Mesenchymal stem cell (in vitro differentiated cells and primary cell): ENCODE measurements at regions not wholly inside any gene's neighbourhood (a gene's known extent, or its start where the extent isn't known, plus 50 kb on each side); places are given as distances from the start of the nearest gene placed in this dataset.

Experiments
- DNase-seq: peaks from one replicate; pipeline ENCODE4 v3.0.0-alpha.2; 2013
- H2AFZ ChIP-seq: one replicate; pipeline ENCODE4 v1.6.1; 2013; ENCODE audit warnings: low read depth, mild to moderate bottlenecking, control low read depth, inconsistent platforms, low read length, moderate library complexity
- H2AK5ac ChIP-seq: 2 replicates; pipeline ENCODE4 v1.6.1; 2013; ENCODE audit warnings: low read length, moderate library complexity, mild to moderate bottlenecking, inconsistent platforms; ENCODE audit not compliant: severe bottlenecking
- H2BK120ac ChIP-seq: one replicate; pipeline ENCODE4 v1.6.1; 2013; ENCODE audit warnings: low read depth, mild to moderate bottlenecking, inconsistent platforms, low read length, moderate library complexity
- H2BK12ac ChIP-seq, 2 experiments: one replicate each; pipeline ENCODE4 v1.6.1; 2013; ENCODE audit warnings: inconsistent platforms in 2 of 2, low read length in 2 of 2, mild to moderate bottlenecking in 2 of 2, moderate library complexity in 2 of 2, control low read depth in 1 of 2
- H2BK15ac ChIP-seq: one replicate; pipeline ENCODE4 v1.6.1; 2013; ENCODE audit warnings: mild to moderate bottlenecking, low read depth, inconsistent platforms; ENCODE audit not compliant: poor library complexity, severe bottlenecking
- H2BK5ac ChIP-seq: 2 replicates; pipeline ENCODE4 v1.6.1; 2013; ENCODE audit warnings: low read depth, mild to moderate bottlenecking, low read length, control low read depth, inconsistent platforms; ENCODE audit not compliant: poor library complexity, severe bottlenecking
- H3K14ac ChIP-seq, 2 experiments: one replicate each; pipeline ENCODE4 v1.6.1; 2013; ENCODE audit warnings: inconsistent platforms in 2 of 2, low read length in 2 of 2, control low read depth in 1 of 2, mild to moderate bottlenecking in 1 of 2, moderate library complexity in 1 of 2
- H3K18ac ChIP-seq, 2 experiments: one replicate each; pipeline ENCODE4 v1.6.1; 2013; ENCODE audit warnings: inconsistent platforms in 2 of 2, low read length in 2 of 2, control low read depth in 1 of 2, low read depth in 1 of 2, mild to moderate bottlenecking in 1 of 2
- H3K23ac ChIP-seq, 2 experiments: one replicate each; pipeline ENCODE4 v1.6.1; 2013; ENCODE audit warnings: inconsistent platforms in 2 of 2, low read length in 2 of 2, mild to moderate bottlenecking in 2 of 2, moderate library complexity in 2 of 2, control low read depth in 1 of 2
- H3K27ac ChIP-seq: 2 replicates; pipeline ENCODE4 v1.5.1; 2013; ENCODE audit warnings: mild to moderate bottlenecking, moderate library complexity, low read length, control low read depth, inconsistent platforms; ENCODE audit not compliant: poor library complexity, severe bottlenecking
- H3K27me3 ChIP-seq, 2 experiments: 2 replicates each; pipeline versions ENCODE4 v1.6.1 to v1.7.0; 2013; ENCODE audit warnings: low read length in 2 of 2, mild to moderate bottlenecking in 2 of 2, moderate library complexity in 2 of 2, control low read depth in 1 of 2, inconsistent platforms in 1 of 2; ENCODE audit not compliant: control insufficient read depth in 1 of 2, insufficient read depth in 1 of 2
- H3K36me3 ChIP-seq, 2 experiments: 2 replicates each; pipeline versions ENCODE4 v1.6.1 to v1.7.0; 2013; ENCODE audit warnings: low read length in 2 of 2, control low read depth in 1 of 2, inconsistent platforms in 1 of 2, low read depth in 1 of 2, mild to moderate bottlenecking in 1 of 2; ENCODE audit not compliant: insufficient read depth in 2 of 2, control insufficient read depth in 1 of 2
- H3K4ac ChIP-seq, 2 experiments: one replicate each; pipeline ENCODE4 v1.6.1; 2013; ENCODE audit warnings: inconsistent platforms in 2 of 2, low read length in 2 of 2, mild to moderate bottlenecking in 2 of 2, moderate library complexity in 2 of 2, control low read depth in 1 of 2, low read depth in 1 of 2
- H3K4me1 ChIP-seq: 2 replicates; pipeline ENCODE4 v1.6.1; 2013; ENCODE audit warnings: low read depth, low read length, control low read depth; ENCODE audit not compliant: control insufficient read depth, insufficient read depth
- H3K4me2 ChIP-seq: 2 replicates; pipeline ENCODE4 v1.6.1; 2013; ENCODE audit warnings: low read length, mild to moderate bottlenecking, inconsistent platforms; ENCODE audit not compliant: poor library complexity, severe bottlenecking
- H3K4me3 ChIP-seq, 2 experiments: 2 replicates each; pipeline versions ENCODE4 v1.5.1 to v1.7.0; 2013; ENCODE audit warnings: low read length in 2 of 2, mild to moderate bottlenecking in 2 of 2, control low read depth in 1 of 2, low read depth in 1 of 2; ENCODE audit not compliant: insufficient read depth in 1 of 2
- H3K79me1 ChIP-seq: replicated peaks from 2 replicates; pipeline ENCODE4 v1.6.1; 2013; ENCODE audit warnings: mild to moderate bottlenecking, control low read depth, low read length, inconsistent platforms; ENCODE audit not compliant: poor library complexity, severe bottlenecking
- H3K9ac ChIP-seq: 2 replicates; pipeline ENCODE4 v1.7.0; 2013; ENCODE audit warnings: mild to moderate bottlenecking, low read length, moderate library complexity
- H3K9me3 ChIP-seq: 2 replicates; pipeline ENCODE4 v1.7.0; 2013; ENCODE audit warnings: mild to moderate bottlenecking, low read length; ENCODE audit not compliant: control insufficient read depth
- H4K8ac ChIP-seq: one replicate; pipeline ENCODE4 v1.6.1; 2013; ENCODE audit warnings: inconsistent platforms, mild to moderate bottlenecking, low read length, moderate library complexity
- H4K91ac ChIP-seq: one replicate; pipeline ENCODE4 v1.6.1; 2013; ENCODE audit warnings: mild to moderate bottlenecking, low read length, inconsistent platforms
- WGBS: methylation state at CpG from one replicate; pipeline ENCODE4 v1.1.7; 2013; ENCODE audit warnings: mixed read lengths; 5-methylcytosine and 5-hydroxymethylcytosine counted together

- no peak overlapping the region for H3K18ac ChIP-seq
- H3K4me1 ChIP-seq = no peaks in the 10 kb centered on the region
- H2BK5ac ChIP-seq = no peak overlapping the region
- no peak overlapping the region for H2BK120ac ChIP-seq
- no peaks in the 10 kb centered on the region for H3K27me3 ChIP-seq
- no peak overlapping the region for H4K91ac ChIP-seq
- H3K4me2 ChIP-seq = no peak overlapping the region
- H2AFZ ChIP-seq = no peak overlapping the region
- no peaks in the 10 kb centered on the region for H3K79me1 ChIP-seq
- H4K8ac ChIP-seq = no peak overlapping the region
- H2AK5ac ChIP-seq = no peak overlapping the region
- no peak overlapping the region for H3K9ac ChIP-seq
- no peak overlapping the region for H2BK15ac ChIP-seq
- H3K4me3 ChIP-seq = no peak overlapping the region
- no peak for DNase-seq
- 92% methylated on average over 3 of the region's 4 CpGs for WGBS
- no peaks in the 10 kb centered on the region for H3K36me3 ChIP-seq
- H3K23ac ChIP-seq = no peak overlapping the region
- H3K14ac ChIP-seq = no peak overlapping the region
- H3K9me3 ChIP-seq = peaks cover 6% of the 10 kb centered on the region
- no peak overlapping the region for H3K27ac ChIP-seq
- no peak overlapping the region for H3K4ac ChIP-seq
- no peak overlapping the region for H2BK12ac ChIP-seq
Observed at GRCh38 chr3:79874646-79875045, 106.8 kb upstream of the ROBO1 start.

- Histone ChIP-seq H3K14ac (no peak overlapping the region), H4K91ac (no peak overlapping the region)
Observed at GRCh38 chr3:79872483-79872882, 104.7 kb upstream of the ROBO1 start.

DNA sequence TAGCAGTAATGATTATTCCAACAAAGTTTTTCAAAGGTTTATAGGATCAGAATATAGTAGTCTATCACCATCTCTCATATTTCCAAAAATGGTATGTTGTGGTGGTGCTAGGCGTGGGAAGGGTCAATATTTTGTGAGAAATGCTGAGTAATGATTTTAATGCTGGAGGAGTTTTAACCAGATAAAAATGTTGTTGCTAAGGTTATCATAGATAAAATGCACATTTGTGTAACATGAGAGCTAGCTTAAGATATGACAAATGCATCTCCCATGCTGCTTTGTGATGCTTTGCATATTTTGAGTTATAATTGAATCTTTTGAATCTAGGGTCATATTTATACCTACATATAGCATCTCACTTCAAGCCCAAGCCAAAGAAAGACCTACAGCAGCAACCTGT is 103.9 kb upstream of the ROBO1 start:
- no peak overlapping the region for H3K4me2 ChIP-seq
- H3K14ac ChIP-seq = no peak overlapping the region
- peaks cover 2% of the 10 kb centered on the region for H3K4me1 ChIP-seq
- no peaks in the 10 kb centered on the region for H3K36me3 ChIP-seq
- H3K18ac ChIP-seq = no peak overlapping the region
- no peak overlapping the region for H3K9ac ChIP-seq
- no peak overlapping the region for H2AFZ ChIP-seq
- no peak overlapping the region for H2BK120ac ChIP-seq
- no peak overlapping the region for H4K8ac ChIP-seq
- no peaks in the 10 kb centered on the region for H3K9me3 ChIP-seq
- H3K27me3 ChIP-seq = no peaks in the 10 kb centered on the region
- WGBS = 56% methylated on average over 1 of the region's 1 CpG
- no peaks in the 10 kb centered on the region for H3K79me1 ChIP-seq
- DNase-seq = no peak
- no peak overlapping the region for H3K23ac ChIP-seq
- H3K4ac ChIP-seq = no peak overlapping the region
- no peak overlapping the region for H2BK12ac ChIP-seq
- H2AK5ac ChIP-seq = no peak overlapping the region
- H2BK5ac ChIP-seq = no peak overlapping the region
- no peak overlapping the region for H3K27ac ChIP-seq
- no peak overlapping the region for H3K4me3 ChIP-seq
- H2BK15ac ChIP-seq = no peak overlapping the region
- H4K91ac ChIP-seq = no peak overlapping the region

More at GRCh38 chr3:79872483-79872882, 104.7 kb upstream of the ROBO1 start:
- H3K4me3 ChIP-seq = no peak overlapping the region
- no peaks in the 10 kb centered on the region for H3K27me3 ChIP-seq
- no peak overlapping the region for H2AK5ac ChIP-seq
- H3K18ac ChIP-seq = no peak overlapping the region
- no peaks in the 10 kb centered on the region for H3K9me3 ChIP-seq
- no peak overlapping the region for H4K8ac ChIP-seq
- no CpG with 5 or more reads among the region's 1 CpG for WGBS
- no peak overlapping the region for H3K4ac ChIP-seq
- H2AFZ ChIP-seq = no peak overlapping the region
- no peak overlapping the region for H3K4me2 ChIP-seq
- no peaks in the 10 kb centered on the region for H3K36me3 ChIP-seq
- H2BK120ac ChIP-seq = no peak overlapping the region
- H3K79me1 ChIP-seq = no peaks in the 10 kb centered on the region
- H3K4me1 ChIP-seq = peaks cover 2% of the 10 kb centered on the region
- H2BK12ac ChIP-seq = no peak overlapping the region
- H2BK15ac ChIP-seq = no peak overlapping the region
- no peak for DNase-seq
- H3K27ac ChIP-seq = no peak overlapping the region
- no peak overlapping the region for H3K23ac ChIP-seq
- no peak overlapping the region for H3K9ac ChIP-seq
- H2BK5ac ChIP-seq = no peak overlapping the region

DNA sequence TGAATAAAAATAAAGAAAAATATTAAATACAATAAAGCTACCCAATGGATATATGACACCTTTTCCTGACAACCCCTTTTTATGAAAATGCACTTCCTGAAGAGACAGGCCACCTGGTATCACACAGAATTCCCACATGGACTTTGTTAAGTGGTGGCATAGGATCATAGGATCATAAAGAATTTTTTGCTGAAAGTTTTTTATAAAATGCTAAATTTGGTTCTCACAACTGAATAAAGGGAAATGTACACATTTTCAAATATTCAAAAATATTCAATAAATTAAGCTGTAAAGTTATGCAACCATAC is 102.5 kb upstream of the ROBO1 start:
- H4K91ac ChIP-seq = no peak overlapping the region
- H3K27me3 ChIP-seq = no peaks in the 10 kb centered on the region
- no peak for DNase-seq
- H3K36me3 ChIP-seq = no peaks in the 10 kb centered on the region
- no peak overlapping the region for H3K27ac ChIP-seq
- no peak overlapping the region for H3K14ac ChIP-seq
- no peak overlapping the region for H4K8ac ChIP-seq
- no peak overlapping the region for H3K18ac ChIP-seq
- H3K4me1 ChIP-seq = peaks cover 2% of the 10 kb centered on the region
- no peak overlapping the region for H3K4me2 ChIP-seq
- H3K4ac ChIP-seq = no peak overlapping the region
- H3K4me3 ChIP-seq = no peak overlapping the region
- H3K79me1 ChIP-seq = no peaks in the 10 kb centered on the region
- no peak overlapping the region for H3K9ac ChIP-seq
- H3K9me3 ChIP-seq = no peaks in the 10 kb centered on the region
- H2BK120ac ChIP-seq = no peak overlapping the region
- no peak overlapping the region for H3K23ac ChIP-seq
- H2AFZ ChIP-seq = no peak overlapping the region
- no peak overlapping the region for H2BK15ac ChIP-seq
- no peak overlapping the region for H2BK5ac ChIP-seq
- H2AK5ac ChIP-seq = no peak overlapping the region
- H2BK12ac ChIP-seq = no peak overlapping the region
